ENCODE measurements at regions not wholly inside any gene's neighbourhood (a gene's known extent, or its start where the extent isn't known, plus 50 kb on each side); places are given as distances from the start of the nearest gene placed in this dataset.

- no peak for TF ChIP-seq CTCF (IDR thresholded peaks at IDR 0.05; ENCODE audit: low read length)
- TF ChIP-seq EZH2phosphoT487 (IDR thresholded peaks at IDR 0.05; ENCODE audit: low read length), result no peak
Measured at GRCh38 chr11:109490953-109491635, 69.1 kb downstream of the C11orf87 start.
